Stimulated activated CD8-positive, alpha-beta memory T cell treated with anti-CD3 and anti-CD28 coated beads, Interleukin-2, amount 100 ng/mL, for 1 hour (primary cell): ENCODE measurements at regions not wholly inside any gene's neighbourhood (a gene's known extent, or its start where the extent isn't known, plus 50 kb on each side); places are given as distances from the start of the nearest gene placed in this dataset.

Experiments
- DNase-seq, 2 donors: peaks; one replicate each; pipeline ENCODE4 v3.0.0-alpha.2; 2020; ENCODE audit warnings: low read depth in 2 of 2

- DNase-seq = no peak
Measured at GRCh38 chr22:48887394-48888332, 940.0 kb downstream of the BRD1 start.

GRCh38 chr22:48886604-48887393, 940.9 kb downstream of the BRD1 start:
- no peak for DNase-seq

DNA sequence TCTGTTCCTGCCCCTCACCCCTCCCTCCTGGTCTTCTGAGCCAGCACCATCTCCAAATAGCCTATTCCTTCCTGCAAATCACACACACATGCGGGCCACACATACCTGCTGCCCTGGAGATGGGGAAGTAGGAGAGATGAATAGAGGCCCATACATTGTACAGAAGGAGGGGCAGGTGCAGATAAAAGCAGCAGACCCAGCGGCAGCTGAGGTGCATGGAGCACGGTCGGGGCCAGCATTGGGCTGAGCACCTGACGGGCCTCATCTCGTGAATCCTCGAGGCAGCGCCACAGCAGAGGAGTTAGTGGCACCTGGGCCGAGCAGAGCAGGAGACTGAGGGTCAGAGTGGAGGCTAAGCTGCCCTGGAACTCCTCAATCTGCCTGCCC, 941.8 kb downstream of the BRD1 start:
- no peak for DNase-seq

DNA sequence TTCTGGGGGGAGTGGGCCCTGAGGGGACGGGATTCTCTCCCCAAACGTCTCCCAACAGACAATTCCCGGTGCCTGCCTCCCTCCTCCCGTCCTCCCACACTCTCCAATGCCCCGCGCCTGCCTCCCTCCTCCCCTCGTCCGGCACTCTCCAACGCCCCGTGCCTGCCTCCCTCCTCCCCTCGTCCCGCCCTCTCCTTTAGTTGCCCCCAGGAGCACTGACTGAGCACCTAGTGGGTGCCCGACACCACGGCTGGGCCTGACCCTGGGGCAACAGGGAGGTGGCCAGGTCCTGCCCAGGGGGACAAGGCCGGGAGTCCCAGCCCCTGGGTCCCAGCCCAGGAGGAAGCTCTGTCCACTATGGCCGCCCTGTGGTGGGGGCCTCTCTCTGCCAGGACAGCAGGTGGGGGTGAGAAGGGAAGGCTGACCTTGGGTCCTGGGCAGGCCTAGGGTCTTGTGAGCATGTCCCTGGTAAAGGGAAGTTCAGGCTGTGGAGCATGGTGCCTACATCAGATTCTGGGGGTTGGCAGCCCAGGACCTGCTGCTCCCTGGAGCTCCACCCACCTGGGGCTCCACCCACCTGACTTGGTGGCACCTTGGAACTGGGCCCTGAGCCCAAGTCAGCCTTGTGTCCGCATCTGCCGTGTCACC, 942.3 kb downstream of the BRD1 start:
- DNase-seq = no peak

DNA sequence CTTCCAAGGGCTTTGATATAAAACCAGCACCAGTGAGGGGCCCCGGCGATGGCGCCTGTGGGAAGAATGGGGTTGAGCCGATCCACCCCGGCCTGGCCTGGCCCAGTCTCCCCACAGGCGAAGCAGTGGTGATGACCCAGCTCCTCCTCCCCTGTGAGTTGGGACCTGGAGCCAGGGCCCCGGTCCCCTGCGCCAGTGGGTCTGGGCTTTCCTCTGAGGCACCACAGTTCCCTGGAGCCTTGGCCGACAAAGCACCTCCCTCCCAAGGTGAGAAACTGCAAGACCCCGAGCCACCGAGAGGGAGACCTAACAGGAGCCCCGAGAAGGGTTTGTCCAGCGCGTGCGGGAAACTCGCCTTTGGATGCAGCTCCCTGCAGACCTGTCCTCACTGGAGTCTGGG, 942.9 kb downstream of the BRD1 start:
- DNase-seq = no peak

DNA sequence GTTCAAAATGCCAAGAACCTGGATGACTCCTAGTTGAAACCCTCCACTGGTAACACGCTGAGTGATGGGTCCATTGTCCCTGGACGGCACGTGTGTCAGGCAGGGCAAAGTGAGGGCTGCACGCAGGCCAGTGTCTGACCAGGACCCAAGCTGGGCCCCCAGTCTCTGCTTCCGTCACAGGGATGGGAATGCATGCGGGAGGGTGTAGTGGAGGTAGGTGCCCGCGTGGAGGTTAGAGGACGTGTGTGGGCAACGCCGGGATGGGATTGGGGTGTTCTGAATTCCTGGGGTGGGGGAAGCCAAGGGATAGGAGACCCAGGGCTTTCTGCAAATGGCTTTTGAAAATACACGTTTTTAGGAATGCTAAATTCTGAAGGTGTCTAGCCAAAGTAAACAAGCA, 943.3 kb downstream of the BRD1 start:
- DNase-seq = no peak

DNA sequence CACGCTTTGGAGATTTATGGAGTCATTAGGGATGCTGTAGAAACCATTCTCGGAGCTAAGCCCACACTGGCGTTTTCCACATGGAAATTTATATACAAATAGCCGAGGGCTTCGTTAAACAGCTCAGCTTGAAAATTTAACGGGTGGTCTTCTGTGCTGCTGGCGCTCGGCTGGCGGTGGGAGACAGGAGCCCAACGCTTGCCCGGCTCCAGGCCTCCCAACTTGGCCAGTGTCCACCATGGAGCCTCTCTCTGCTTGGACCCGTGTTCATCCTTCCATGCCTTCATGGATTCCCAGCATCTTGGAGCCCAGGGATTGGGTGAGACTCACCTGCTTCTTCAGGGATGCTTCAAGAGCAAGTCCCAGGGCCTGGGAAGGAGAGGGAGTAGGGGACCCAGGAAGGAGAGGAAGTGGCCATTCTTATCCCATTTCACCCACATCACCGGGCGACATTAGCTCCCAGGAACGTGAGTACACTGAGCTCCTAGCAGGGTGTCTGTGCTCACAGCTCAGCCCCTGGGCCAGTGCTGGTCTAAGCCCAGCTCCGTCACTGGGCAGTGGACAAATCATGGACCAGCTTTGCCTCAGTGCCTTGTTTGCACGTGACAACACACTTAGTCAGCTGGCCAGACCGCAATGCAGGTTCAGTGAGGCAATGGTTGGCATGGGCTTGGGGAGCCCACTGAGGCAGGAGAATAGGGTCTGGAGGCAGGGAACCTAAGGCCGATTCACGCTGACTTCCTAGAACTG, 944.3 kb downstream of the BRD1 start:
- no peak for DNase-seq

GRCh38 chr22:48882636-48883200, 945.0 kb downstream of the BRD1 start:
- no peak for DNase-seq

DNA sequence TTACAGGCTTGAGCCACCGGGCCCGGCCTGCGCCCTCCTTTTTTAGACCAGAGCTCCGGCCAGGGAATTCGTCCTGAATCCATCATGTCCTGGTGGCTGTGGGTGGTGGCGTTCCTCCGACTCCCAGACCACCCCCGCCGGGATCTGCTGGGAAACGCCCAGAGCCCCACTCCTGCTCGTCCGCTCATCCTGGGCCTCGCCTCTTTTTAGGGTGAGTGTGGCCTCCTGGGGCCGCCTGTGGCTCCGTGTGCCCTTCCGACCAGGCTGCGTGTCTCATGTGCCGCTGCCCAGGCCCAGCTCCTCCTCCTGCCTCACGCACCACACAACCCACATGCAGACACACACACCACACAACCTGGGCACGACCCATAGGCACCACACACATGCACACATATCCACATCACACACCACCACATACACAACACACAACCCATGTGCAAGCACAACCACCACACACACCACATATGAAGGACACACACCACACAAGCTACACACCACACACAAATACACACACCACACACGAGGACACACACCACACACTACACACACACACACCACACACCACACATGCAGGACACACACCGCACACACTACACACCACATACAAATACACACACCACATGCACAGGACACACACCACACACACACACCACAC, 946.2 kb downstream of the BRD1 start:
- no peak for DNase-seq

GRCh38 chr22:48880749-48881148, 946.9 kb downstream of the BRD1 start:
- DNase-seq = no peak

DNA sequence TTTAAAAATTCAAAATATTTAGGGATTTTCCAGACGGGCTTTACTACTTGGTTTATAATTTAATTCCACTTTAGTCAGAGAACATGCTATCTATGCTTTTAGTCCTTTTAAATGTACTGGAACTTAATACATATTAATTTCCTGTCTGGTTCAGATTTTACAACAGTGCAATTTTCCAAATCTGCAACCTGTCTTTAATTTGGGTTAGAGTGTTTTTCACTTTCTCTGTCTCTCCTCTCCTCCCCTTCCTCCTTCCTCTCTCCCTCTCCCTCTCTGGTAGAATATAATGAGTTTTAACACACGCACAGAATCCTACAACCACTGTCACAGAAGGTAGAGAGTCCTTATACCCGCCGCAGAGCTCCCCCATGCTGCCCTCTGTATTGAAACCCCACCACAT, 950.7 kb downstream of the BRD1 start:
- DNase-seq = no peak

DNA sequence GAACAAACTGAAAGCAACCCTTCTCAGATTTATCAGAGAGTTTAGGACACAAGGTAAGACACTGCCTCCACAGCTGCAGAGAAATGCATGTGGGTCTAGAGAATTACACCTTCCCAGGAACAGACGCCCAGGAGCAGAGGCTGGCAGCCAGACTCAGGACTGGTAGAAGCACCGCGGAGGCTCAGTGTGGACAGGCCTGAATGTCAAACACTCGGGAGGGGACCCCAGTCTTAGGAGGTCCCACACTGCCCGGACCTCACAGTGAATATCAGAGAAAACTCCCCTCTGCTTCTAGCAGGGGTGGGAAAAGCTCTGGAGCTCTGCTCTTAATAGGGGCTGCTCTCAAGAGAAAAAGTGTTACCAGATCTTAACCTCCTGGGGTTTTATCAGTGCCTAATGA, 952.7 kb downstream of the BRD1 start:
- no peak for DNase-seq

GRCh38 chr22:48873191-48873520, 954.5 kb downstream of the BRD1 start:
- DNase-seq = no peak

DNA sequence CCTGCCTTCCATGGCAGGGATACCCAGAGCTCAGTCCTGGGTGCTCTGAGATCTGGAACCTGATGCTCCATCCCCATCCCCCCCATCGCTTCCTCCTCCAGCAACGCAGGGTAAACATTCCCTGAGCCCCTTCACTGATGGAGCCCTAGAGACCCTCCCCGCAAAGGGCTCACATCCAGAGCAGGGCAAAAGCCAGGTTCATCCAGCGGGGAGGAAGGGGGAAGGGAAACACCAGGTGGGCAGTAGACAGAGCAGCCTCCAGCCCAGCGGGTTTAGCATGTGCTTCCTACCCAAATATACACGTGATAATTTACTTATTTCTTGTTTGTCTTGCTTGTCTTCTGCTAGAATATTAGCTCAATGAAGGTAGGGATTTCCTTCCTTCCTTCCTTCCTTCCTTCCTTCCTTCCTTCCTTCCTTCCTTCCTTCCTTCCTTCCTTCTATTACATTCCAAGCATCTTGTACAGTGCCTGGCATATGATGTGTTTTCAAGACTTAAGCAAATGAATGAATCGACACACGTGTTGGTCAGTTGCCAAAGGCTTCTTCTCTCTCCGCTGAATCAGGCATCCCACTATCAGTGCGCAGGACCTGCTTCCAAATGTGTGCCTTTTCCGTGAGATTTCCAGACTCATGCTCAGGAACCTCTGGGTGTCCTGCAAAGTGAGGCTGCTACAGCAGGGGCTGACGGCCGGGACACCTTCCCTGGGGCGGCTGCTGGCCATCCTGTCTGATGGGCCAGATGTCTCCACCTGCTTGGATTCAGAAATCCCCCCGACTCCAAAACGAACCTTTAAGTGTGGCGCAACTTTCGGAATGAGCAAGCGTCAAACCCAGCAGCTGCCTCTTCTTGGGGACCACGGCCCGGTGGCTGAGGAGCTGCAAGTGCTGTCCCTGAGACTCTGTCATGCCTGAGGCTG, 955.1 kb downstream of the BRD1 start:
- no peak for DNase-seq

DNA sequence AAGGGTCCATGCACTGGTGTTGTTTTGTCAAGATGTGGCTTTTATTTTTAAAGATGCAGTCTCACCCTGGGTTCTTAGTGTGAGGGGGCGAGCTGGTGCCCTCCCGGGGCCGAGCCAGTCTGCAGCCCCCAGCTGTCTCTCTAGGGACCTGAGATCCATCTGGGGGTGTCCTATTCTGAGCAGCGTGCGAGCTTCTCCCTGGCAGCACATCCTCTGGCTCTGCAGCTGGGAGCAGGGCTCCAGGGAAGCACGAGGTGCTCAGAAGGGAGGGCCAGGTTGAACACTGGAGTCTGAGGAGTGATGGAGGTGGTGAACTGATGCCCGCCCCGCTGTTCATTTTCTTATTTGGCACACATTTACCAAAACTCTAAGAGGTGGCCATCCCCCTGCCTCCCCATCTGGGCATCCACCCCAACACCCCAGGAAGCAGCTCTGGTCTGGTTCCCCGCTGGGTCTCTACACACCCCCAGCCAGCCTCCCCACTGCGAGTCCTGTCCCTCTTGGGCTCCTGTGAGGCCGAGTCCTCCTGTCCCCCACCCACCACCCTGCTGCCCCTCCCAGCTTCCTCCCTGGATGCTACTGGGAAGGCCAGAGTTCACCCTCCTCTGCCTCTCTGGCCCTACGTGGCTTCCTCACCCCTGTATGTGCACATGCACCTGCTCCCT, 956.4 kb downstream of the BRD1 start:
- DNase-seq = no peak

- no peak for DNase-seq
Measured at GRCh38 chr22:48870436-48870835, 957.2 kb downstream of the BRD1 start.

GRCh38 chr22:48869788-48870187, 957.9 kb downstream of the BRD1 start:
- no peak for DNase-seq

DNA sequence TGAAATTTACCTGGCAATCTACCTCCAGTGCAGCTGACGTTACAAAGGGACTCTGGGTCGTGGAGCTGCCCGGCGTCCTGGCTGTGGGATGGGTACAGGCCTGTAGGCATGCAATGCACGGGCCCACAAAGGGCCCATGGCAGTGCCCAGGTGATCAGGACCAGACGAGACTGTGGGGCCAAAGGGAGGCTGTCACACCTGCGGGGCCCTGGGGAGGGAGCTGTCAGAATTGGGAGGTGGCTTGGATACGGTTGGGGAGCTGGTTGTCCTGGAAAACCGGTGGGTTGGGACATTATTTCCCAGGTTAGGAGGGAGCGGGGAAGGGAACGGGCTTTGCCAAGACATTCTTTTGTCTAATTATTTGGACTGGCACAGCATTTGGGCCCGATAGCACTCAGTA, 958.5 kb downstream of the BRD1 start:
- no peak for DNase-seq

- DNase-seq = no peak
Measured at GRCh38 chr22:48868554-48868953, 959.1 kb downstream of the BRD1 start.
